Osteocyte (in vitro differentiated cells): ENCODE measurements at regions not wholly inside any gene's neighbourhood (a gene's known extent, or its start where the extent isn't known, plus 50 kb on each side); places are given as distances from the start of the nearest gene placed in this dataset.

Source experiments
- DNase-seq: peaks from one replicate; pipeline ENCODE4 v3.0.0; 2021; ENCODE audit warnings: mixed read lengths; ENCODE audit not compliant: unreplicated experiment; ENCODE audit errors: extremely low spot score
- H3K27ac Mint-ChIP-seq: one replicate; pipeline ENCODE4 v1.8.0; 2021; ENCODE audit warnings: mild to moderate bottlenecking, mixed read lengths; ENCODE audit not compliant: unreplicated experiment
- H3K27me3 Mint-ChIP-seq: one replicate; pipeline ENCODE4 v1.8.0; 2021; ENCODE audit warnings: mixed read lengths; ENCODE audit not compliant: unreplicated experiment
- H3K36me3 Mint-ChIP-seq: one replicate; pipeline ENCODE4 v1.8.0; 2021; ENCODE audit warnings: mixed read lengths; ENCODE audit not compliant: unreplicated experiment
- H3K4me1 Mint-ChIP-seq: one replicate; pipeline ENCODE4 v1.8.0; 2021; ENCODE audit warnings: mixed read lengths; ENCODE audit not compliant: unreplicated experiment
- H3K4me3 Mint-ChIP-seq: one replicate; pipeline ENCODE4 v1.8.0; 2021; ENCODE audit warnings: mild to moderate bottlenecking, moderate library complexity, mixed read lengths; ENCODE audit not compliant: unreplicated experiment
- H3K9me3 Mint-ChIP-seq: one replicate; pipeline ENCODE4 v1.8.0; 2021; ENCODE audit warnings: mixed read lengths; ENCODE audit not compliant: unreplicated experiment
- CTCF ChIP-seq: fragments of 200-600 bp; sonication (generic); IDR thresholded peaks from 2 replicates; pipeline ENCODE4 v1.5.0; 2021; ENCODE audit warnings: antibody characterized with exemption, mild to moderate bottlenecking, moderate library complexity

- H3K9me3 Mint-ChIP-seq, result peaks cover 12% of the 10 kb centered on the region
These were observed 327.3 kb downstream of the THBS2 start for GRCh38 chr6:168926306-168926705.

GRCh38 chr6:168925671-168926070 is 328.0 kb downstream of the THBS2 start:
- Mint-ChIP-seq H3K27me3 (peaks cover 23% of the 10 kb centered on the region), H3K9me3 (peaks cover 10% of the 10 kb centered on the region), H3K36me3 (no peaks in the 10 kb centered on the region), H3K4me3 (no peak overlapping the region), H3K27ac (no peak overlapping the region), H3K4me1 (no peaks in the 10 kb centered on the region)
- peak; percentile 65 for DNase-seq
- no peak for TF ChIP-seq CTCF

More at GRCh38 chr6:168926306-168926705, 327.3 kb downstream of the THBS2 start:
- H3K27ac Mint-ChIP-seq, result no peak overlapping the region
- no peaks in the 10 kb centered on the region for H3K36me3 Mint-ChIP-seq
- peaks cover 22% of the 10 kb centered on the region for H3K27me3 Mint-ChIP-seq
- H3K4me3 Mint-ChIP-seq, result no peak overlapping the region
- TF ChIP-seq CTCF, result no peak
- no peaks in the 10 kb centered on the region for H3K4me1 Mint-ChIP-seq
- DNase-seq, result peak; percentile 70

GRCh38 chr6:168923171-168923570 is 330.5 kb downstream of the THBS2 start:
- Mint-ChIP-seq H3K27me3 (peaks cover 28% of the 10 kb centered on the region), H3K4me1 (no peaks in the 10 kb centered on the region), H3K9me3 (no peaks in the 10 kb centered on the region), H3K36me3 (no peaks in the 10 kb centered on the region), H3K4me3 (no peak overlapping the region), H3K27ac (no peak overlapping the region)
- DNase-seq, result peak; percentile 63
- TF ChIP-seq CTCF, result no peak

GRCh38 chr6:168922436-168922835 is 331.2 kb downstream of the THBS2 start:
- no peak overlapping the region for H3K4me3 Mint-ChIP-seq
- H3K27me3 Mint-ChIP-seq, result peaks cover 24% of the 10 kb centered on the region
- no peak for TF ChIP-seq CTCF
- no peaks in the 10 kb centered on the region for H3K4me1 Mint-ChIP-seq
- DNase-seq, result peak; percentile 56
- no peak overlapping the region for H3K27ac Mint-ChIP-seq
- H3K9me3 Mint-ChIP-seq, result no peaks in the 10 kb centered on the region
- no peaks in the 10 kb centered on the region for H3K36me3 Mint-ChIP-seq

GRCh38 chr6:168920289-168920688 is 333.4 kb downstream of the THBS2 start:
- DNase-seq, result no peak
- no peaks in the 10 kb centered on the region for H3K36me3 Mint-ChIP-seq
- no peaks in the 10 kb centered on the region for H3K9me3 Mint-ChIP-seq
- no peak overlapping the region for H3K4me3 Mint-ChIP-seq
- peaks cover 19% of the 10 kb centered on the region for H3K27me3 Mint-ChIP-seq
- H3K27ac Mint-ChIP-seq, result no peak overlapping the region
- peaks cover 11% of the 10 kb centered on the region for H3K4me1 Mint-ChIP-seq
- TF ChIP-seq CTCF, result no peak
